ENCODE measurements at regions not wholly inside any gene's neighbourhood (a gene's known extent, or its start where the extent isn't known, plus 50 kb on each side); places are given as distances from the start of the nearest gene placed in this dataset.

DNA sequence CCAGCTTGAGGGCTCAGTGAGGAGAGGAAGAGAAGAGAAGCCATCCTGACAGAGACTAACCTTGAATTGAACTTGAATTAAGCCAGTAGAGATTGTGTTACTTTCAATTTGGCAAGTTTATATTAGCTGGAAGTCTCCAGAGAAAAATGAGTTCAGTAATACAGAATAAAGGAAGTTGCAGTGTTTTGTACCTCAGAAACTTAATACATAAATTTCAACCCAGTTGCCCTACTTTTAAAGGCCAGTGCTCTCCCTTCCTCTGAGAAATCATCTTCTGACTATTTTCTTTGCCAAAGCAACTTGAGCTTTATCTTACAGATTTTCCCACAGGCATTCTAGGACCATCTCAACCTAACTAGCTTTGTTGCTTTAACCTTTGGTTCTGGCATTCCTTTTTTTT, 231.0 kb upstream of the GAS1 start:
- peaks cover 6 to 8% of the 10 kb centered on the region in 2 experiments for H3K4me1 Mint-ChIP-seq
- no peak overlapping the region for H3K4me3 Mint-ChIP-seq
- H3K4me2 ChIP-seq (ENCODE audit: insufficient read depth, insufficient read length, low read length), result no peak overlapping the region
- no peak overlapping the region for H4K8ac ChIP-seq (replicated peaks; ENCODE audit: insufficient read length, low read depth, low read length)
- no peak overlapping the region for H2BK15ac ChIP-seq (ENCODE audit: low read depth, low read length)
- no peaks in the 10 kb centered on the region for H3K27me3 ChIP-seq (ENCODE audit: insufficient read depth, low read length)
- no peak overlapping the region for H3K27ac ChIP-seq (ENCODE audit: insufficient read length, low read depth, low read length)
- no peak overlapping the region for H3K27ac Mint-ChIP-seq
- no peak overlapping the region for H2BK20ac ChIP-seq (ENCODE audit: low read depth, low read length, poor library complexity, severe bottlenecking)
- no peak overlapping the region for H3K14ac ChIP-seq (ENCODE audit: insufficient read depth, low read length)
- no peak overlapping the region for H2BK12ac ChIP-seq (ENCODE audit: insufficient read length, low read depth, low read length)
- H2BK120ac ChIP-seq (ENCODE audit: low read depth, low read length, poor library complexity, severe bottlenecking), result no peak overlapping the region
- H3K79me2 ChIP-seq (ENCODE audit: insufficient read depth, low read length), result no peaks in the 10 kb centered on the region
- TF ChIP-seq, protein P1, sequence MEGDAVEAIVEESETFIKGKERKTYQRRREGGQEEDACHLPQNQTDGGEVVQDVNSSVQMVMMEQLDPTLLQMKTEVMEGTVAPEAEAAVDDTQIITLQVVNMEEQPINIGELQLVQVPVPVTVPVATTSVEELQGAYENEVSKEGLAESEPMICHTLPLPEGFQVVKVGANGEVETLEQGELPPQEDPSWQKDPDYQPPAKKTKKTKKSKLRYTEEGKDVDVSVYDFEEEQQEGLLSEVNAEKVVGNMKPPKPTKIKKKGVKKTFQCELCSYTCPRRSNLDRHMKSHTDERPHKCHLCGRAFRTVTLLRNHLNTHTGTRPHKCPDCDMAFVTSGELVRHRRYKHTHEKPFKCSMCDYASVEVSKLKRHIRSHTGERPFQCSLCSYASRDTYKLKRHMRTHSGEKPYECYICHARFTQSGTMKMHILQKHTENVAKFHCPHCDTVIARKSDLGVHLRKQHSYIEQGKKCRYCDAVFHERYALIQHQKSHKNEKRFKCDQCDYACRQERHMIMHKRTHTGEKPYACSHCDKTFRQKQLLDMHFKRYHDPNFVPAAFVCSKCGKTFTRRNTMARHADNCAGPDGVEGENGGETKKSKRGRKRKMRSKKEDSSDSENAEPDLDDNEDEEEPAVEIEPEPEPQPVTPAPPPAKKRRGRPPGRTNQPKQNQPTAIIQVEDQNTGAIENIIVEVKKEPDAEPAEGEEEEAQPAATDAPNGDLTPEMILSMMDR (conservative IDR thresholded peaks at IDR 0.05), result no peak
- no peak overlapping the region for H4K91ac ChIP-seq (ENCODE audit: insufficient read length, low read depth, low read length)
- no peaks in the 10 kb centered on the region for H3K4me1 ChIP-seq (ENCODE audit: insufficient read depth, low read length)
- H3K9me3 Mint-ChIP-seq, result no peaks in the 10 kb centered on the region
- no peak overlapping the region for H3T11ph ChIP-seq (ENCODE audit: low read length)
- DNase-seq, result no peak
- no peak overlapping the region for H4K5ac ChIP-seq (ENCODE audit: insufficient read length, low read depth, low read length)
- H3K9ac ChIP-seq (ENCODE audit: extremely low read depth, insufficient read length, low read length), result no peak overlapping the region
- H3K9me3 ChIP-seq (ENCODE audit: control insufficient read depth, low read depth, low read length), result no peaks in the 10 kb centered on the region
- no peak overlapping the region for H3K4ac ChIP-seq (ENCODE audit: low read depth, low read length)
- no peak overlapping the region for H3K18ac ChIP-seq (ENCODE audit: insufficient read length, low read depth, low read length)
- H3K23me2 ChIP-seq (ENCODE audit: insufficient read length, low read depth, low read length, poor library complexity, severe bottlenecking), result no peaks in the 10 kb centered on the region
- no peak overlapping the region for H3K56ac ChIP-seq (ENCODE audit: insufficient read length, low read depth, low read length)
- peaks cover 2% of the 10 kb centered on the region for H3K27me3 Mint-ChIP-seq (ENCODE audit: low read depth)
- no peak overlapping the region for H2AK5ac ChIP-seq (ENCODE audit: insufficient read length, low read length)
- H2BK5ac ChIP-seq (ENCODE audit: insufficient read length, low read length), result no peak overlapping the region
- no peak overlapping the region for H2AFZ ChIP-seq (ENCODE audit: low read length)
- no peaks in the 10 kb centered on the region for H4K20me1 ChIP-seq (ENCODE audit: control insufficient read depth, insufficient read depth, insufficient read length)
- H3K36me3 Mint-ChIP-seq (ENCODE audit: insufficient read depth in 1 of 3, low read depth in 3 of 3), result no peaks in the 10 kb centered on the region
- H3K23ac ChIP-seq (ENCODE audit: insufficient read length, low read depth, low read length), result no peak overlapping the region
- H3K79me1 ChIP-seq (ENCODE audit: insufficient read depth, low read depth, low read length, poor library complexity, severe bottlenecking), result no peaks in the 10 kb centered on the region
